GM21717 (cell line): ENCODE measurements at regions not wholly inside any gene's neighbourhood (a gene's known extent, or its start where the extent isn't known, plus 50 kb on each side); places are given as distances from the start of the nearest gene placed in this dataset.

Experiments used
- ATAC-seq: cut with Tn5 transposase; IDR thresholded peaks from one replicate; pipeline ENCODE4 v1.9.1; 2021; ENCODE audit warnings: mild to moderate bottlenecking, moderate library complexity; ENCODE audit not compliant: unreplicated experiment

GRCh38 chr2:104120171-104120570 lies 733.7 kb upstream of the POU3F3 start:
- no peak for ATAC-seq

- no peak for ATAC-seq
These were observed 728.8 kb upstream of the POU3F3 start for GRCh38 chr2:104125096-104125495.

GRCh38 chr2:104127049-104127770 lies 726.7 kb upstream of the POU3F3 start:
- no peak for ATAC-seq

- no peak for ATAC-seq
These were observed 713.6 kb upstream of the POU3F3 start for GRCh38 chr2:104140361-104140760.

GRCh38 chr2:104158191-104158590 lies 695.7 kb upstream of the POU3F3 start:
- ATAC-seq: no peak

GRCh38 chr2:104163611-104164130 lies 690.2 kb upstream of the POU3F3 start:
- no peak for ATAC-seq

GRCh38 chr2:104164721-104165252 lies 689.1 kb upstream of the POU3F3 start:
- no peak for ATAC-seq

GRCh38 chr2:104177179-104177578 lies 676.7 kb upstream of the POU3F3 start:
- ATAC-seq: no peak

- ATAC-seq: no peak
These were observed 674.3 kb upstream of the POU3F3 start for GRCh38 chr2:104179644-104180043.

- ATAC-seq: no peak
These were observed 653.3 kb upstream of the POU3F3 start for GRCh38 chr2:104200533-104201168.

- no peak for ATAC-seq
These were observed 640.2 kb upstream of the POU3F3 start for GRCh38 chr2:104213758-104214157.

GRCh38 chr2:104215269-104216161 lies 638.4 kb upstream of the POU3F3 start:
- ATAC-seq: no peak

- no peak for ATAC-seq
These were observed 620.3 kb upstream of the POU3F3 start for GRCh38 chr2:104233591-104233990.

GRCh38 chr2:104236491-104236890 lies 617.4 kb upstream of the POU3F3 start:
- no peak for ATAC-seq

GRCh38 chr2:104240984-104241383 lies 612.9 kb upstream of the POU3F3 start:
- no peak for ATAC-seq

GRCh38 chr2:104249629-104250028 lies 604.3 kb upstream of the POU3F3 start:
- no peak for ATAC-seq

- ATAC-seq: no peak
These were observed 603.3 kb upstream of the POU3F3 start for GRCh38 chr2:104250635-104251034.

GRCh38 chr2:104254017-104254416 lies 599.9 kb upstream of the POU3F3 start:
- no peak for ATAC-seq

GRCh38 chr2:104262714-104263113 lies 591.2 kb upstream of the POU3F3 start:
- no peak for ATAC-seq

- ATAC-seq: no peak
These were observed 574.3 kb upstream of the POU3F3 start for GRCh38 chr2:104279646-104280045.

- no peak for ATAC-seq
These were observed 573.7 kb upstream of the POU3F3 start for GRCh38 chr2:104280216-104280615.
